Fibroblast of the aortic adventitia (primary cell): ENCODE measurements at regions not wholly inside any gene's neighbourhood (a gene's known extent, or its start where the extent isn't known, plus 50 kb on each side); places are given as distances from the start of the nearest gene placed in this dataset.

Experiments used
- DNase-seq: peaks from one replicate; pipeline ENCODE4 v3.0.0-alpha.2; 2010; ENCODE audit warnings: low read depth
- H3K4me3 ChIP-seq: 2 replicates; pipeline ENCODE4 v1.5.1; 2011; ENCODE audit warnings: low read depth, mild to moderate bottlenecking, control low read depth, low read length, moderate library complexity
- CTCF ChIP-seq: IDR thresholded peaks from 2 replicates; pipeline ENCODE4 v1.5.1; 2011; ENCODE audit warnings: mild to moderate bottlenecking, low read length, control low read depth, inconsistent platforms; ENCODE audit not compliant: insufficient read depth

- no peak for DNase-seq
- H3K4me3 ChIP-seq, result no peak overlapping the region
- no peak for TF ChIP-seq CTCF
Observed at GRCh38 chr13:74024314-74024713, 109.9 kb downstream of the KLF12 start.

- no peak overlapping the region for H3K4me3 ChIP-seq
- no peak for TF ChIP-seq CTCF
- no peak for DNase-seq
Observed at GRCh38 chr13:74023484-74023883, 110.7 kb downstream of the KLF12 start.

GRCh38 chr13:74021505-74021904, 112.7 kb downstream of the KLF12 start:
- no peak for TF ChIP-seq CTCF
- DNase-seq, result no peak
- H3K4me3 ChIP-seq, result no peak overlapping the region

GRCh38 chr13:74018062-74018431, 116.2 kb downstream of the KLF12 start:
- no peak for TF ChIP-seq CTCF
- H3K4me3 ChIP-seq, result no peak overlapping the region
- no peak for DNase-seq

- no peak overlapping the region for H3K4me3 ChIP-seq
- TF ChIP-seq CTCF, result no peak
- no peak for DNase-seq
Observed at GRCh38 chr13:74017301-74018061, 116.7 kb downstream of the KLF12 start.

GRCh38 chr13:74015137-74015536, 119.1 kb downstream of the KLF12 start:
- peak; percentile 36 for TF ChIP-seq CTCF
- no peak overlapping the region for H3K4me3 ChIP-seq
- peak; percentile 8 for DNase-seq
